Esophagus squamous epithelium (tissue), 5 donors: ENCODE measurements at regions not wholly inside any gene's neighbourhood (a gene's known extent, or its start where the extent isn't known, plus 50 kb on each side); places are given as distances from the start of the nearest gene placed in this dataset.

Experiments
- DNase-seq: peaks from one replicate; lab custom pipeline; 2025; lab: John Stamatoyannopoulos, UW
- H3K27ac ChIP-seq, 4 donors: fragments of 200-600 bp; sonication (generic); one replicate each; pipeline ENCODE4 v1.5.1; 2016 to 2019; ENCODE audit warnings: mild to moderate bottlenecking in 1 of 4
- H3K27me3 ChIP-seq, 4 donors: fragments of 200-600 bp; sonication (generic); 1 replicate in 3 of 4; 2 replicates in 1 of 4; pipeline versions ENCODE4 v1.5.1 to v1.6.0; 2017 to 2021; ENCODE audit warnings: antibody characterized with exemption in 1 of 4
- H3K36me3 ChIP-seq, 3 donors: fragments of 200-600 bp; sonication (generic); one replicate each; pipeline ENCODE4 v1.5.1; 2016 to 2019
- H3K4me1 ChIP-seq, 3 donors: fragments of 200-600 bp; sonication (generic); one replicate each; pipeline ENCODE4 v1.5.1; 2017 to 2019
- H3K4me3 ChIP-seq, 4 donors: fragments of 200-600 bp; sonication (generic); 1 replicate in 3 of 4; 2 replicates in 1 of 4; pipeline ENCODE4 v1.5.1; 2016 to 2019; ENCODE audit warnings: mild to moderate bottlenecking in 2 of 4, moderate library complexity in 1 of 4
- H3K9me3 ChIP-seq, 3 donors: fragments of 200-600 bp; sonication (generic); one replicate each; pipeline ENCODE4 v1.5.1; 2016 to 2019
- CTCF ChIP-seq, 6 experiments: fragments of 450-650 bp in 4 of 6; fragments of 200-600 bp in 2 of 6; sonication (generic) in 2 of 6; IDR thresholded peaks; one replicate each; pipeline ENCODE4 v1.5.1; 2016 to 2019; ENCODE audit warnings: antibody characterized with exemption in 6 of 6, mild to moderate bottlenecking in 4 of 6, moderate library complexity in 4 of 6
- POLR2A ChIP-seq, 4 donors: fragments of 450-650 bp; IDR thresholded peaks; one replicate each; pipeline ENCODE4 v1.6.1; 2017; ENCODE audit warnings: antibody characterized with exemption in 4 of 4, mild to moderate bottlenecking in 4 of 4, moderate library complexity in 3 of 4
- WGBS, 2 donors: methylation state at CpG; one replicate each; pipeline ENCODE4 v1.1.5; 2018; 5-methylcytosine and 5-hydroxymethylcytosine counted together
- intact Hi-C: fragments of 100-400 bp; cut with DNase I; formaldehyde crosslinking; loops from one replicate; pipeline ENCODE4 v1.15.0; 2022
- donor health status: DM: yes; HTN: yes; CAD: no.

GRCh38 chr5:147036691-147037245, 158.2 kb upstream of the PPP2R2B start:
- H3K4me1 ChIP-seq: no peaks in the 10 kb centered on the region
- intact Hi-C loops: no loop called here
- no peaks in the 10 kb centered on the region for H3K36me3 ChIP-seq
- H3K27me3 ChIP-seq: peaks cover 0 to 2% (median 0%) of the 10 kb centered on the region in 4 donors
- WGBS, 2 donors: 48 to 52% methylated on average over 4 of the region's 4 CpGs
- TF ChIP-seq POLR2A (IDR thresholded peaks at IDR 0.05) (no peak), CTCF (IDR thresholded peaks at IDR 0.05) (no peak)
- no peak overlapping the region for H3K27ac ChIP-seq
- H3K4me3 ChIP-seq: no peak overlapping the region
- H3K9me3 ChIP-seq: no peaks in the 10 kb centered on the region
- DNase-seq: no peak

DNA sequence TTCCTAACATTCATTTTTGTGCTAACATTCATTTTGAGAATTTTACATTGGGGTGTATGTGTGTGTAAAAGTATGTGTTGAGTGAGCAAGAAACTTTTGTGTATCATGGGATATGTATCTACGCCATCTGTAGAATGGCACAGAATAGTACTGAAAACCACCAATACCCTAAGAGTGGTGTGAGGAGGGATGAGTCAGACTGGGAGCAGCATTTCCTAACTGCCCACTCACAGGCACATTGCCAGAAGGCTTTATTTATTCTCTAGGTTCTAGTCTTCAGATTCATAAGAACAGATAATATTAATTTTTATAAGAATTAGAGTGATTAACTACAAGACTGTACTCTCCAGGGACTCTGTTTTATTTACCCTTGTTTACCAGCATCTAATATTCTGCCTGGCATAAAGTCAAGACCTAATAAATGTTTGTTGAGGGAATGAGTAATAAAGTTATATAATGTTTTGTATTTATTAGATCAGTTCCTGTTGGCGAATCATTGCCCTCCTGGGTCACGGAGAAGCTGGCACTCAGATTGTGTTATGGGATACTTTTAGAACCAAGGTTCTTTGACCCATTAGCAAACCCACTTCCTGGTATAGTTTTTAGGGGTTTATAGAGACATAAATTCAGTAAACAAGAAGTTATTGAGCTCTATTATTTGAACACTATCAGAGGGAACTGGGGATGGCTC, 159.1 kb upstream of the PPP2R2B start:
- Histone ChIP-seq H3K36me3 (no peaks in the 10 kb centered on the region), H3K27me3 (peaks cover 0 to 11% (median 0%) of the 10 kb centered on the region in 4 donors), H3K27ac (no peak overlapping the region), H3K4me1 (no peaks in the 10 kb centered on the region), H3K4me3 (no peak overlapping the region), H3K9me3 (no peaks in the 10 kb centered on the region)
- no peak for TF ChIP-seq POLR2A (IDR thresholded peaks at IDR 0.05)
- TF ChIP-seq CTCF (IDR thresholded peaks at IDR 0.05): no peak
- 39 to 46% methylated on average over 3 of the region's 3 CpGs for WGBS, 2 donors
- intact Hi-C loops: no loop called here
- no peak for DNase-seq

DNA sequence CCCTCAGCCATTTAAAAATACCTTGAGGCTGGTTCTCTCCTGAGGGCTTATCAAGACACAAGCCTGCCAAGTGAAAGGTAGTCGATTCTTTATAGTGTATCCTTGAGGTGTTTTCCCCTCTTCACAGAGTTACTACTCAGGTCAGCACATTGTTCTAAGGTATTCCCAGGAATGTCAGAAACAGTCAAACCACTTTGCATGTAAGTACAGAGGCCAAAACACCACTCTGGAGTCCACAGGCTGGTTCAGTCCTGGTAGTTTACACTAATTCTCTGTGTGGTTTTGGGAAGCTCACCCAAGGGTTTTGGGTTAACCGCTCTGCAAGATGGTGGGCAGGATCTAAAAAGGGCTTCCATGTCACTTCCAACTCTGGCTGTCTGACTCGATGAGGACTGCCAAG, 162.3 kb upstream of the PPP2R2B start:
- TF ChIP-seq CTCF (IDR thresholded peaks at IDR 0.05): no peak
- no peaks in the 10 kb centered on the region for H3K4me1 ChIP-seq
- intact Hi-C loops: no loop called here
- H3K27me3 ChIP-seq: peaks cover 0 to 16% (median 0%) of the 10 kb centered on the region in 4 donors
- H3K36me3 ChIP-seq: no peaks in the 10 kb centered on the region
- H3K4me3 ChIP-seq: no peak overlapping the region
- DNase-seq: no peak
- H3K9me3 ChIP-seq: no peaks in the 10 kb centered on the region
- WGBS, 2 donors: 63 to 76% methylated on average over 1 to 2 of the region's 3 CpGs
- H3K27ac ChIP-seq: no peak overlapping the region

DNA sequence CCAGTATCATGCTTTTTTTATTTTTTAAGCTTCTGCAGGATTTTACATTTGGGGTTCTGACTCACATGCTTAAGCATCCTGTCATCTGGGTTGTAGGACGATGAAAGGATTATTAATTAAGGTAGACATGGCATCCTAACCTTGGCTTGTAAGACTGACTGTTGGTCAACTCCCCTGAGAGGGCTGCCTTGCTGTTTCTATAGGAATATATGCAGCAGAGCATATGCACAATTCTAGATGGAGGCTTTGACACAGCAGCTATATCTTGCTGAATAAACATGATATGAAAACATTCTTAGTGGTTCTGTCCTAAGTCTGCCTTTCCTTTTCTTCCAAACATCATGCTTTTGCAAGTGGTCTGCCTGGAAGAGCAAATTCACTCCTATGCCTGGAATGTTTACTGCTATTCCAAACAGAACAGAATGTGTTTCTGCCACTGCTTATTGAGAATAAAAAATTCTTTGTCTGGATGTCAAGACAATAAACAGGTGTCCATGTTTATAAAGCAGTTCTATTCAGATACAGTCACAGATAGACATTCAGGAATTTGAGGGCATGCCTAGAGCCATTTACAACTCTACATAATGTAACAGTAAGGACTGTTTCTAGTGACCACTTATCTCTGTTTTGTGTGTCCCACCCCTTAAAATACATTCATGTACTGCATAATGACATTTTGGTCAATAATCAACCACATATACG, 166.2 kb upstream of the PPP2R2B start:
- no peaks in the 10 kb centered on the region for H3K9me3 ChIP-seq

More for the DNA sequence above, 166.2 kb upstream of the PPP2R2B start:
- H3K27me3 ChIP-seq: peaks cover 0 to 16% (median 0%) of the 10 kb centered on the region in 4 donors
- no peak overlapping the region for H3K4me3 ChIP-seq
- no peak overlapping the region for H3K27ac ChIP-seq
- no peaks in the 10 kb centered on the region for H3K4me1 ChIP-seq
- no peaks in the 10 kb centered on the region for H3K36me3 ChIP-seq
- intact Hi-C loops: no loop called here
- DNase-seq: no peak
- no peak for TF ChIP-seq CTCF (IDR thresholded peaks at IDR 0.05)
- TF ChIP-seq POLR2A (IDR thresholded peaks at IDR 0.05): no peak
- 34 to 40% methylated on average over 2 of the region's 2 CpGs for WGBS, 2 donors
